CD4-positive, alpha-beta memory T cell (primary cell): ENCODE measurements at regions not wholly inside any gene's neighbourhood (a gene's known extent, or its start where the extent isn't known, plus 50 kb on each side); places are given as distances from the start of the nearest gene placed in this dataset.

ENCODE experiments used
- CTCF ChIA-PET: fragments of 350-600 bp; sonication (Branson Sonifier 250); formaldehyde crosslinking; loops from one replicate; lab custom pipeline; 2021; ENCODE audit warnings: inconsistent platforms; ENCODE audit not compliant: partially characterized antibody; lab: Charles Lee
- POLR2A ChIA-PET: fragments of 350-600 bp; sonication (Branson Sonifier 250); formaldehyde crosslinking; loops from one replicate; lab custom pipeline; 2021; ENCODE audit not compliant: partially characterized antibody; lab: Charles Lee
- DNase-seq, 5 donors: peaks; one replicate each; pipeline versions ENCODE4 v3.0.0 to v3.0.0-alpha.2; 2020 to 2022; ENCODE audit warnings: mixed read lengths in 1 of 5
- H3K27ac ChIP-seq: one replicate; pipeline ENCODE4 v1.7.0; 2013; ENCODE audit warnings: low read depth, low read length
- H3K27me3 ChIP-seq: 2 replicates; pipeline ENCODE4 v1.7.0; 2013; ENCODE audit warnings: mild to moderate bottlenecking, low read length, moderate library complexity; ENCODE audit not compliant: insufficient read depth
- H3K36me3 ChIP-seq: 2 replicates; pipeline ENCODE4 v1.7.0; 2013; ENCODE audit warnings: mild to moderate bottlenecking, low read length, moderate library complexity; ENCODE audit not compliant: insufficient read depth
- H3K4me1 ChIP-seq: 2 replicates; pipeline ENCODE4 v1.7.0; 2013; ENCODE audit warnings: mild to moderate bottlenecking, low read length, moderate library complexity; ENCODE audit not compliant: insufficient read depth
- H3K4me3 ChIP-seq, 2 donors: one replicate each; pipeline ENCODE4 v1.7.0; 2013; ENCODE audit warnings: low read length in 2 of 2, mild to moderate bottlenecking in 1 of 2
- H3K9me3 ChIP-seq, 2 donors: one replicate each; pipeline ENCODE4 v1.7.0; 2013; ENCODE audit warnings: low read length in 2 of 2, control low read depth in 1 of 2; ENCODE audit not compliant: control insufficient read depth in 1 of 2
- H3K27ac Mint-ChIP-seq, 7 donors: one replicate each; pipeline ENCODE4 v1.8.0; 2020 to 2021; ENCODE audit warnings: mixed read lengths in 7 of 7, mild to moderate bottlenecking in 6 of 7, inconsistent platforms in 3 of 7, moderate library complexity in 3 of 7
- H3K27me3 Mint-ChIP-seq, 2 donors: one replicate each; pipeline ENCODE4 v1.8.0; 2020 to 2021; ENCODE audit warnings: mixed read lengths in 2 of 2
- H3K36me3 Mint-ChIP-seq, 2 donors: one replicate each; pipeline ENCODE4 v1.8.0; 2020 to 2021; ENCODE audit warnings: mixed read lengths in 2 of 2, inconsistent platforms in 1 of 2, mild to moderate bottlenecking in 1 of 2
- H3K4me1 Mint-ChIP-seq, 4 donors: one replicate each; pipeline ENCODE4 v1.8.0; 2020 to 2021; ENCODE audit warnings: mixed read lengths in 4 of 4, mild to moderate bottlenecking in 1 of 4
- H3K4me3 Mint-ChIP-seq, 8 donors: one replicate each; pipeline ENCODE4 v1.8.0; 2020 to 2021; ENCODE audit warnings: mixed read lengths in 8 of 8, mild to moderate bottlenecking in 7 of 8, moderate library complexity in 6 of 8, inconsistent platforms in 3 of 8
- H3K9me3 Mint-ChIP-seq, 8 donors: one replicate each; pipeline ENCODE4 v1.8.0; 2020 to 2021; ENCODE audit warnings: mixed read lengths in 8 of 8, mild to moderate bottlenecking in 5 of 8, inconsistent platforms in 3 of 8, moderate library complexity in 1 of 8
- intact Hi-C: fragments of 100-400 bp; cut with micrococcal nuclease; formaldehyde crosslinking; loops from one replicate; pipeline ENCODE4 v1.15.1; 2023

DNA sequence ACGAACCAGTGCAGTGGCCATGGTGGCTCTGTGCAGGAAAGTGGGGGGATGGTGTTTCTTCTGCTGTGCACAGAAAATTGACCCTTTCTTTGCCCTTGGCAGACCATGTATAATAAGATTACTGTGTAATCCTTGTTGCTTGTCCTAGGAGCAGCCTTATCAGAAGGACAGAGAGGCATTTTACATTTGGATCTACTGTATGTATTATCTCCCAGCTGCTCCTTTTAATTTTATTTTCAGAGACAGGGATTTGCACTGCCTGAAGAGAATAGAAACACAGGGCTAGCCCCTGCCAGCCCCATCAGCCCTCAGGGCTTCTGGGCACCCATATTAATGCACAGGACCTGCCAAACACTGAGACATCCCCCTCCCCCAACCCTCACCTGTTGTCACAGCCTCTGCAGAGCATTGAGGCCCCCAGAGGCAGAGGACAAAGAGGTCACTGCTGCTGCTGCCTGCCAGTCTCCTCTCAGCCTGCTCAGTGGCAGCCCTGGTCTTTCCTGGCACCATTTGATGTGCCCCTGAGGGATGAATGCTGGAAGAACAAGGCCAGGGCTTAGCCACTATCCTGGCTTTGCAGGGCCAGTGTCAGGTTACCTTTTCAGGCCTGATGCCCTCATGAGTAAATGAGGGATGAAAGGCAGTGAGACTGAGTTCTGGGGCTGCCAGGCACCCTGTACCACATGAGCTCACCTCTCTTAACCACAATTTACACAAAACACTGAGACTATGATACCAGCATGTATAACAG, 533.4 kb downstream of the NTRK3 start:
- Histone ChIP-seq H3K4me3 (no peak overlapping the region), H3K27me3 (no peaks in the 10 kb centered on the region), H3K9me3 (no peaks in the 10 kb centered on the region), H3K4me1 (no peaks in the 10 kb centered on the region), H3K36me3 (no peaks in the 10 kb centered on the region), H3K27ac (no peak overlapping the region)
- CTCF ChIA-PET: no interaction called here
- Mint-ChIP-seq H3K9me3 (peaks cover 0 to 5% (median under 1%) of the 10 kb centered on the region in 8 donors), H3K36me3 (no peaks in the 10 kb centered on the region), H3K4me3 (no peak overlapping the region), H3K4me1 (no peaks in the 10 kb centered on the region), H3K27ac (no peak overlapping the region), H3K27me3 (peaks cover 0 to 2% of the 10 kb centered on the region in 2 donors)
- DNase-seq: no peak
- POLR2A ChIA-PET: no interaction called here
- intact Hi-C loops: no loop called here

GRCh38 chr15:87720235-87720634, 536.3 kb downstream of the NTRK3 start:
- Mint-ChIP-seq H3K27me3 (peaks cover 0 to 5% of the 10 kb centered on the region in 2 donors), H3K27ac (no peak overlapping the region), H3K9me3 (peaks cover 0 to 5% (median under 1%) of the 10 kb centered on the region in 8 donors), H3K4me1 (no peaks in the 10 kb centered on the region), H3K4me3 (no peak overlapping the region), H3K36me3 (no peaks in the 10 kb centered on the region)
- intact Hi-C loops: no loop called here
- Histone ChIP-seq H3K27me3 (no peaks in the 10 kb centered on the region), H3K36me3 (no peaks in the 10 kb centered on the region), H3K4me3 (no peak overlapping the region), H3K9me3 (no peaks in the 10 kb centered on the region), H3K4me1 (no peaks in the 10 kb centered on the region), H3K27ac (no peak overlapping the region)
- CTCF ChIA-PET: no interaction called here
- POLR2A ChIA-PET: no interaction called here
- no peak for DNase-seq

DNA sequence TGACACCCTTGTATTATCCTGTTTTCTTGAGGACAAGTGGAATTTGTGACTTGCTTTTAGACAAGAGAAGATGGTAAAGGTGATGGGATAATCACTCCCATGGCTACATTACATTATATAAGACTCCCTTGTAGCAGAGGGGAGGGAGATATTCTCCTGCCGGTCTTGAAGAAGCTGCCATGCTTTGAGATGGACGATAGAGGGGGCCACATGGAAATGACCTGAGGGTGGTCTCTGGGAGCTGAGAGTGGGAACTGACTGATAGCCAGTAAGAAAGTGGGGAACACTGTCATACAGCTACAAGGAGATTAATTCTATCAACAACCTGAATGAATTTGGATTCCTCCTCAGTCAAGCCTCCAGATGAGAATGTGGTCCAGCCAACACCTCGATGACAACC, 540.1 kb downstream of the NTRK3 start:
- peaks cover 0 to 2% (median 0%) of the 10 kb centered on the region in 8 donors for H3K9me3 Mint-ChIP-seq
- H3K36me3 Mint-ChIP-seq: no peaks in the 10 kb centered on the region
- H3K4me1 Mint-ChIP-seq: peaks cover 0 to under 1% (median 0%) of the 10 kb centered on the region in 4 donors
- H3K4me3 Mint-ChIP-seq: no peak overlapping the region
- no peak overlapping the region for H3K27ac ChIP-seq
- no peaks in the 10 kb centered on the region for H3K4me1 ChIP-seq
- H3K27me3 ChIP-seq: no peaks in the 10 kb centered on the region
- no peaks in the 10 kb centered on the region for H3K36me3 ChIP-seq
- no peak for DNase-seq
- ChIA-PET CTCF (no interaction called here), POLR2A (no interaction called here)
- no peak overlapping the region for H3K27ac Mint-ChIP-seq
- H3K27me3 Mint-ChIP-seq: peaks cover 0 to 4% of the 10 kb centered on the region in 2 donors
- no peaks in the 10 kb centered on the region for H3K9me3 ChIP-seq
- H3K4me3 ChIP-seq: no peak overlapping the region
- intact Hi-C loops: no loop called here

DNA sequence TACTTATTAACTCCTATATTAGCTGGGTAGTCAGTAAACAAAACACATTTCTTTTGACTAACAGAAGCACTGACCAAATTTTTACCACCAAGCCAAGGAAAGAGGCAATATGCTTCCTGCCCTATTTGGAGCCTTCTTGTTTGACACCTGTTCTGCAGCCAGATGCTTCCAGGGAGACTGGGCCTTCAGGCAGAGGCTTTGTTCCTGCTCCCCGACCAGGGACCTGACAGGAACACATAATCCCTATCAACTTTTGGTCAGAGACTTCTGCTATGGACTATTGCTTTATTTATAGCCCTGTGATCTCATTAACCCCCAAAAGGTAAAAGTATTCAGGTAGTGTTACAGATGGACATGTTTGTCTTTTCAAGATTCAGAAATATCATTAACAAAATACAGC, 541.3 kb downstream of the NTRK3 start:
- Histone ChIP-seq H3K27me3 (no peaks in the 10 kb centered on the region), H3K36me3 (no peaks in the 10 kb centered on the region), H3K9me3 (no peaks in the 10 kb centered on the region), H3K27ac (no peak overlapping the region), H3K4me3 (no peak overlapping the region), H3K4me1 (no peaks in the 10 kb centered on the region)
- DNase-seq: no peak
- CTCF ChIA-PET: no interaction called here
- no peak overlapping the region for H3K27ac Mint-ChIP-seq
- intact Hi-C loops: no loop called here
- H3K36me3 Mint-ChIP-seq: no peaks in the 10 kb centered on the region
- no peak overlapping the region for H3K4me3 Mint-ChIP-seq
- peaks cover 0 to 8% of the 10 kb centered on the region in 2 donors for H3K27me3 Mint-ChIP-seq
- H3K9me3 Mint-ChIP-seq: peaks cover 0 to 3% (median 0%) of the 10 kb centered on the region in 8 donors
- POLR2A ChIA-PET: no interaction called here
- H3K4me1 Mint-ChIP-seq: peaks cover 0 to 3% (median 0%) of the 10 kb centered on the region in 4 donors

DNA sequence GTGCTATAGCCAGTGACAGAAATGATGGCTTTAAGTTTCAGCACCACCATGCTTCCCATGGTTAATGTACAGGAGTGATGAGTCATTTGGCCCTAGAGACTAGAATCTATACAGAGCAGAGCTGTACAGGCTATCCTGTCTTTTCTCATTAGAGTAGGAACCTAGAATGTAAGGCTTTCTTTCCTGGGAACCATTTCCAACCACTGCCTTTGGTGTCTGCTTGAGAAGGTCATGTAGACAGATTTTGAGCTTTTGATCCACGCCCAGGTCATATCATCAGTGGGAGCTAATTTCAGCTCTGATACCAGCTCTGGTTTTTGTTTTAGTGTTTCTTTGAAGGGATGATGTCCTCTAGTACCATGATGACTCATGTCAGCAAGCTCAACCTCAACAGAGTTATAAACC, 543.1 kb downstream of the NTRK3 start:
- intact Hi-C loops: no loop called here
- H3K9me3 ChIP-seq: no peaks in the 10 kb centered on the region
- no peak overlapping the region for H3K27ac ChIP-seq
- H3K36me3 Mint-ChIP-seq: no peaks in the 10 kb centered on the region
- no peak for DNase-seq
- H3K4me1 ChIP-seq: no peaks in the 10 kb centered on the region
- H3K9me3 Mint-ChIP-seq: peaks cover 0 to 1% (median 0%) of the 10 kb centered on the region in 8 donors
- peaks cover 0 to 3% (median 0%) of the 10 kb centered on the region in 4 donors for H3K4me1 Mint-ChIP-seq
- no peaks in the 10 kb centered on the region for H3K27me3 ChIP-seq
- H3K4me3 Mint-ChIP-seq: no peak overlapping the region
- no peak overlapping the region for H3K4me3 ChIP-seq
- H3K27me3 Mint-ChIP-seq: peaks cover 0 to 8% of the 10 kb centered on the region in 2 donors
- POLR2A ChIA-PET: no interaction called here
- no peaks in the 10 kb centered on the region for H3K36me3 ChIP-seq
- CTCF ChIA-PET: no interaction called here
- H3K27ac Mint-ChIP-seq: no peak overlapping the region

GRCh38 chr15:87712211-87712610, 544.3 kb downstream of the NTRK3 start:
- no peaks in the 10 kb centered on the region for H3K27me3 ChIP-seq
- ChIA-PET POLR2A (no interaction called here), CTCF (no interaction called here)
- DNase-seq: no peak
- no peaks in the 10 kb centered on the region for H3K4me1 ChIP-seq
- H3K4me3 ChIP-seq: no peak overlapping the region
- peaks cover 0 to 3% (median 0%) of the 10 kb centered on the region in 4 donors for H3K4me1 Mint-ChIP-seq
- H3K4me3 Mint-ChIP-seq: no peak overlapping the region
- H3K9me3 ChIP-seq: no peaks in the 10 kb centered on the region
- no peak overlapping the region for H3K27ac Mint-ChIP-seq
- H3K36me3 Mint-ChIP-seq: no peaks in the 10 kb centered on the region
- peaks cover 0 to 1% (median 0%) of the 10 kb centered on the region in 8 donors for H3K9me3 Mint-ChIP-seq
- no peak overlapping the region for H3K27ac ChIP-seq
- intact Hi-C loops: no loop called here
- H3K36me3 ChIP-seq: no peaks in the 10 kb centered on the region
- peaks cover 0 to 8% of the 10 kb centered on the region in 2 donors for H3K27me3 Mint-ChIP-seq

DNA sequence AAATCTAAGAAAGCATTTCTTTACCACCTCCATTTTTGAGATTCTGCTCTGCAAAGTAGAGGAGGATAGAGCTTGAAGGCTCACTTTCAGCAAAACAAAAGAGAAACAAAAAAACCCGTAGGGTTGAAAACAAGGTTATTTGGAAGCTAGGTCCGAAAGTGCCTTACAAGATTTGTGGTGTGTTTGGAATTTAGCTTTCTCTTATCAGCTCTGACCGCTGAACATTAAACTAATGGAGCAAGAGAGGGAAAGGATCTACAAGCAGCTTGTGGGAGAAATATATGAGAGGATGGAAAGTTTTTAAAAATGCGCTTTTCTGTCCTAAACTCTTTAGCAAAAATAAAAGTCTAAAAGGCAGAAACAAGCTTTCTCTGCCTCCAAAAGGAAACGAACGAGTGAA, 545.5 kb downstream of the NTRK3 start:
- H3K27ac ChIP-seq: no peak overlapping the region
- ChIA-PET CTCF (no interaction called here), POLR2A (no interaction called here)
- H3K4me3 ChIP-seq: no peak overlapping the region
- no peaks in the 10 kb centered on the region for H3K4me1 ChIP-seq
- Mint-ChIP-seq H3K4me3 (no peak overlapping the region), H3K36me3 (no peaks in the 10 kb centered on the region), H3K27me3 (peaks cover 0 to 5% of the 10 kb centered on the region in 2 donors), H3K27ac (no peak overlapping the region), H3K9me3 (peaks cover 0 to 1% (median 0%) of the 10 kb centered on the region in 8 donors), H3K4me1 (peaks cover 0 to 3% (median 0%) of the 10 kb centered on the region in 4 donors)
- no peaks in the 10 kb centered on the region for H3K27me3 ChIP-seq
- DNase-seq: no peak
- no peaks in the 10 kb centered on the region for H3K36me3 ChIP-seq
- no peaks in the 10 kb centered on the region for H3K9me3 ChIP-seq
- intact Hi-C loops: no loop called here
